HepG2 (cell line): ENCODE measurements at regions not wholly inside any gene's neighbourhood (a gene's known extent, or its start where the extent isn't known, plus 50 kb on each side); places are given as distances from the start of the nearest gene placed in this dataset.

ENCODE experiments used
- ATAC-seq: fragments of 200-7000 bp; cut with Tn5 transposase; 3 replicates; pipeline ENCODE4 v1.9.1; 2020; ENCODE audit warnings: mild to moderate bottlenecking, moderate library complexity
- BruUV-seq: library from RNA; stranded (reverse); fragments of 400-500 nt; replicated peaks from 2 replicates; lab custom pipeline; 2021; lab: Mats Ljungman, UMichigan
- CTCF ChIA-PET: fragments of 300-600 bp; formaldehyde crosslinking; extraction: SDS; loops from one replicate; lab custom pipeline; 2021; ENCODE audit warnings: low total read pairs, inconsistent platforms, low intra/inter-chr PET ratio; lab: Yijun Ruan, JAX
- POLR2A ChIA-PET: fragments of 350-600 bp; sonication (Branson Sonifier 250); formaldehyde crosslinking; loops from one replicate; lab custom pipeline; 2020; ENCODE audit warnings: antibody characterized with exemption, inconsistent platforms; lab: Yijun Ruan, JAX
- DNase-seq: peaks from one replicate; pipeline ENCODE4 v3.0.0-alpha.2; 2015; ENCODE audit warnings: low spot score
- FAIRE-seq: peaks from 3 replicates; lab custom pipeline; 2011; peaks lifted over from hg19 to GRCh38; lab: Jason Lieb, UNC
- H2AFZ ChIP-seq: one replicate; pipeline ENCODE4 v1.6.1; 2011; ENCODE audit warnings: low read length, inconsistent platforms
- H3K27ac ChIP-seq: fragments of 300-600 bp; 3 replicates; pipeline ENCODE4 v1.8.0; 2011; ENCODE audit warnings: mixed run types, mild to moderate bottlenecking, mixed read lengths, low read length, inconsistent platforms; ENCODE audit not compliant: insufficient read depth; ENCODE audit errors: extremely low read length
- H3K27me3 ChIP-seq, 2 experiments: fragments of 200-600 bp in 1 of 2; 2 replicates in 1 of 2; 3 replicates in 1 of 2; pipeline versions ENCODE4 v1.6.0 to v1.8.0; 2011; ENCODE audit warnings: low read length in 2 of 2, mild to moderate bottlenecking in 2 of 2, moderate library complexity in 2 of 2, inconsistent platforms in 1 of 2; ENCODE audit not compliant: insufficient read depth in 2 of 2, control insufficient read depth in 1 of 2
- H3K36me3 ChIP-seq, 2 experiments: fragments of 200-600 bp in 1 of 2; replicated peaks in 1 of 2; 2 replicates in 1 of 2; 3 replicates in 1 of 2; pipeline versions ENCODE4 v1.5.1 to v1.8.0; 2011; ENCODE audit warnings: low read length in 2 of 2, inconsistent platforms in 1 of 2; ENCODE audit not compliant: insufficient read depth in 2 of 2, control insufficient read depth in 1 of 2
- H3K4me1 ChIP-seq: 2 replicates; pipeline ENCODE4 v1.5.1; 2012; ENCODE audit warnings: low read length, inconsistent platforms; ENCODE audit not compliant: insufficient read depth
- H3K4me2 ChIP-seq: 2 replicates; pipeline ENCODE4 v1.6.0; 2011; ENCODE audit warnings: low read depth, low read length, inconsistent platforms
- H3K4me3 ChIP-seq, 3 experiments: fragments of 200-600 bp in 1 of 3; sonication (generic), shearing (Covaris generic) in 1 of 3; replicated peaks in 1 of 3; 2 replicates each; pipeline ENCODE4 v1.5.1; 2011 to 2016; ENCODE audit warnings: low read length in 3 of 3, inconsistent platforms in 2 of 3, low read depth in 2 of 3, mild to moderate bottlenecking in 2 of 3, control low read depth in 1 of 3, mixed read lengths in 1 of 3; ENCODE audit not compliant: insufficient read depth in 1 of 3
- H3K79me2 ChIP-seq: one replicate; pipeline ENCODE4 v1.6.1; 2011; ENCODE audit warnings: low read length, inconsistent platforms; ENCODE audit not compliant: insufficient read depth
- H3K9ac ChIP-seq: 2 replicates; pipeline ENCODE4 v1.6.0; 2011; ENCODE audit warnings: mild to moderate bottlenecking, low read depth, low read length, inconsistent platforms; ENCODE audit not compliant: insufficient read depth
- H3K9me3 ChIP-seq: 2 replicates; pipeline ENCODE4 v1.5.1; 2012; ENCODE audit warnings: mild to moderate bottlenecking, low read length
- H4K20me1 ChIP-seq: 2 replicates; pipeline ENCODE4 v1.6.0; 2011; ENCODE audit warnings: inconsistent platforms, mild to moderate bottlenecking, low read length, moderate library complexity; ENCODE audit not compliant: insufficient read depth
- ESRRA ChIP-seq: sonication (generic); formaldehyde crosslinking; IDR thresholded peaks from 2 replicates; pipeline ENCODE4 v1.5.1; 2020; ENCODE audit warnings: mild to moderate bottlenecking, low read depth, missing genetic modification reagents
- ETS1 ChIP-seq: sonication (generic); formaldehyde crosslinking; IDR thresholded peaks from 2 replicates; pipeline ENCODE4 v1.4.0; 2020; ENCODE audit warnings: missing genetic modification reagents
- MBD4 ChIP-seq: IDR thresholded peaks from 2 replicates; pipeline ENCODE4 v1.6.1; 2012; ENCODE audit warnings: low read length, inconsistent platforms, borderline replicate concordance
- NFKBIZ ChIP-seq: IDR thresholded peaks from 2 replicates; pipeline ENCODE4 v1.6.1; 2018; ENCODE audit warnings: missing genetic modification reagents, missing compliant biosample characterization
- RNF2 ChIP-seq: fragments of 450-650 bp; conservative IDR thresholded peaks from 2 replicates; pipeline ENCODE4 v1.6.1; 2016; ENCODE audit warnings: low read depth
- SKI ChIP-seq: fragments of 450-650 bp; IDR thresholded peaks from one replicate; pipeline ENCODE4 v1.6.1; 2018; ENCODE audit warnings: mild to moderate bottlenecking; ENCODE audit not compliant: partially characterized antibody
- THAP9 ChIP-seq: sonication (generic); formaldehyde crosslinking; IDR thresholded peaks from 2 replicates; pipeline ENCODE4; 2020; ENCODE audit warnings: missing genetic modification reagents, mild to moderate bottlenecking, borderline replicate concordance
- ZNF598 ChIP-seq: sonication (generic); formaldehyde crosslinking; IDR thresholded peaks from 2 replicates; pipeline ENCODE4 v1.5.1; 2020; ENCODE audit warnings: mild to moderate bottlenecking, missing genetic modification reagents, borderline replicate concordance
- ZNF724P ChIP-seq: sonication (generic); formaldehyde crosslinking; IDR thresholded peaks from 2 replicates; pipeline ENCODE4 v1.8.0; 2022; ENCODE audit warnings: missing genetic modification reagents, borderline replicate concordance
- WGBS: methylation state at CpG from one replicate; pipeline ENCODE4 v1.1.6; 2017; ENCODE audit warnings: low lambda C conversion rate; 5-methylcytosine and 5-hydroxymethylcytosine counted together
- in situ Hi-C: cut with HindIII; loops from 2 replicates; pipeline ENCODE4 v1.10.0; 2017; ENCODE audit warnings: low pct_unique_long_range_greater_than_20kb; ENCODE audit not compliant: extremely low pct_ligation_motif_present
- intact Hi-C: fragments of 100-400 bp; cut with micrococcal nuclease; formaldehyde crosslinking; loops from one replicate; pipeline ENCODE4 v1.10.0; 2022; ENCODE audit not compliant: unreplicated experiment
- TF ChIP-seq, protein P1 (sequence below): sonication (generic); formaldehyde crosslinking; IDR thresholded peaks from 2 replicates; pipeline ENCODE4 v1.4.0; 2020; ENCODE audit warnings: missing genetic modification reagents
- TF ChIP-seq, protein P2 (sequence below): sonication (generic); formaldehyde crosslinking; conservative IDR thresholded peaks from 2 replicates; pipeline ENCODE4 v1.4.0; 2020; ENCODE audit warnings: missing genetic modification reagents
- TF ChIP-seq, protein P3 (sequence below): IDR thresholded peaks from 2 replicates; pipeline ENCODE4 v1.6.1; 2016; ENCODE audit warnings: low read depth, missing genetic modification reagents, missing compliant biosample characterization

DNA sequence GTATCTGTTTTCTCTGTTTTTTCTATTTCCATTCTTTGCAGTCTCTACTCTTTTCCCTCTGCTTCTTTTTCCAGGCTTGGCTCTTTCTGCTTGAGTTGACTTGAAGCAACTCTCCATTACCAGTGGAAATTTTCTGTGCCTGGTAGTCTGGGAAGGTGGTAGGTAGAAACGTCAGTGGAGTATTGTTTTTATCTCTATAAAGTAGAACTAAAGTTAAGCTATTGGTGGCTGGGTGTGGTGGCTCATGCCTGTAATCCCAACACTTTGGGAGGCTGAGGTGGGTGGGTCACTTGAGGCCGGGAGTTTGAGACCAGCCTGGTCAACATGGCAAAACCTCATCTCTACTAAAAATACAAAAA is 438.1 kb upstream of the AR start:
- in situ Hi-C loops, result no loop called here
- Histone ChIP-seq H2AFZ (no peak overlapping the region), H3K9me3 (peaks cover 55% of the 10 kb centered on the region), H4K20me1 (no peaks in the 10 kb centered on the region), H3K9ac (no peak overlapping the region), H3K4me3 (no peak overlapping the region), H3K27me3 (no peaks in the 10 kb centered on the region), H3K27ac (no peak overlapping the region), H3K4me1 (no peaks in the 10 kb centered on the region), H3K36me3 (no peaks in the 10 kb centered on the region), H3K79me2 (no peaks in the 10 kb centered on the region), H3K4me2 (no peak overlapping the region)
- no peak for DNase-seq
- ChIA-PET CTCF (no interaction called here), POLR2A (no interaction called here)
- 44% methylated on average over 2 of the region's 2 CpGs for WGBS
- intact Hi-C loops, result no loop called here
- ATAC-seq, result no peak
- FAIRE-seq, result no peak
- no TSS peak for BruUV-seq
- TF ChIP-seq ESRRA (CRISPR knock-in tag), result no peak
- TF ChIP-seq MBD4, result no peak
- TF ChIP-seq ZNF724P (CRISPR knock-in tag), result no peak
- TF ChIP-seq THAP9 (CRISPR knock-in tag), result no peak
- TF ChIP-seq SKI, result no peak
- no peak for TF ChIP-seq NFKBIZ (CRISPR knock-in tag)
- TF ChIP-seq ZNF598 (CRISPR knock-in tag), result no peak
- TF ChIP-seq ETS1, result no peak
- TF ChIP-seq, protein P1, sequence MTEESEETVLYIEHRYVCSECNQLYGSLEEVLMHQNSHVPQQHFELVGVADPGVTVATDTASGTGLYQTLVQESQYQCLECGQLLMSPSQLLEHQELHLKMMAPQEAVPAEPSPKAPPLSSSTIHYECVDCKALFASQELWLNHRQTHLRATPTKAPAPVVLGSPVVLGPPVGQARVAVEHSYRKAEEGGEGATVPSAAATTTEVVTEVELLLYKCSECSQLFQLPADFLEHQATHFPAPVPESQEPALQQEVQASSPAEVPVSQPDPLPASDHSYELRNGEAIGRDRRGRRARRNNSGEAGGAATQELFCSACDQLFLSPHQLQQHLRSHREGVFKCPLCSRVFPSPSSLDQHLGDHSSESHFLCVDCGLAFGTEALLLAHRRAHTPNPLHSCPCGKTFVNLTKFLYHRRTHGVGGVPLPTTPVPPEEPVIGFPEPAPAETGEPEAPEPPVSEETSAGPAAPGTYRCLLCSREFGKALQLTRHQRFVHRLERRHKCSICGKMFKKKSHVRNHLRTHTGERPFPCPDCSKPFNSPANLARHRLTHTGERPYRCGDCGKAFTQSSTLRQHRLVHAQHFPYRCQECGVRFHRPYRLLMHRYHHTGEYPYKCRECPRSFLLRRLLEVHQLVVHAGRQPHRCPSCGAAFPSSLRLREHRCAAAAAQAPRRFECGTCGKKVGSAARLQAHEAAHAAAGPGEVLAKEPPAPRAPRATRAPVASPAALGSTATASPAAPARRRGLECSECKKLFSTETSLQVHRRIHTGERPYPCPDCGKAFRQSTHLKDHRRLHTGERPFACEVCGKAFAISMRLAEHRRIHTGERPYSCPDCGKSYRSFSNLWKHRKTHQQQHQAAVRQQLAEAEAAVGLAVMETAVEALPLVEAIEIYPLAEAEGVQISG (CRISPR knock-in tag), result no peak
- TF ChIP-seq RNF2, result no peak
- TF ChIP-seq, protein P2, sequence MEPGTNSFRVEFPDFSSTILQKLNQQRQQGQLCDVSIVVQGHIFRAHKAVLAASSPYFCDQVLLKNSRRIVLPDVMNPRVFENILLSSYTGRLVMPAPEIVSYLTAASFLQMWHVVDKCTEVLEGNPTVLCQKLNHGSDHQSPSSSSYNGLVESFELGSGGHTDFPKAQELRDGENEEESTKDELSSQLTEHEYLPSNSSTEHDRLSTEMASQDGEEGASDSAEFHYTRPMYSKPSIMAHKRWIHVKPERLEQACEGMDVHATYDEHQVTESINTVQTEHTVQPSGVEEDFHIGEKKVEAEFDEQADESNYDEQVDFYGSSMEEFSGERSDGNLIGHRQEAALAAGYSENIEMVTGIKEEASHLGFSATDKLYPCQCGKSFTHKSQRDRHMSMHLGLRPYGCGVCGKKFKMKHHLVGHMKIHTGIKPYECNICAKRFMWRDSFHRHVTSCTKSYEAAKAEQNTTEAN (CRISPR knock-in tag), result no peak
- TF ChIP-seq, protein P3, sequence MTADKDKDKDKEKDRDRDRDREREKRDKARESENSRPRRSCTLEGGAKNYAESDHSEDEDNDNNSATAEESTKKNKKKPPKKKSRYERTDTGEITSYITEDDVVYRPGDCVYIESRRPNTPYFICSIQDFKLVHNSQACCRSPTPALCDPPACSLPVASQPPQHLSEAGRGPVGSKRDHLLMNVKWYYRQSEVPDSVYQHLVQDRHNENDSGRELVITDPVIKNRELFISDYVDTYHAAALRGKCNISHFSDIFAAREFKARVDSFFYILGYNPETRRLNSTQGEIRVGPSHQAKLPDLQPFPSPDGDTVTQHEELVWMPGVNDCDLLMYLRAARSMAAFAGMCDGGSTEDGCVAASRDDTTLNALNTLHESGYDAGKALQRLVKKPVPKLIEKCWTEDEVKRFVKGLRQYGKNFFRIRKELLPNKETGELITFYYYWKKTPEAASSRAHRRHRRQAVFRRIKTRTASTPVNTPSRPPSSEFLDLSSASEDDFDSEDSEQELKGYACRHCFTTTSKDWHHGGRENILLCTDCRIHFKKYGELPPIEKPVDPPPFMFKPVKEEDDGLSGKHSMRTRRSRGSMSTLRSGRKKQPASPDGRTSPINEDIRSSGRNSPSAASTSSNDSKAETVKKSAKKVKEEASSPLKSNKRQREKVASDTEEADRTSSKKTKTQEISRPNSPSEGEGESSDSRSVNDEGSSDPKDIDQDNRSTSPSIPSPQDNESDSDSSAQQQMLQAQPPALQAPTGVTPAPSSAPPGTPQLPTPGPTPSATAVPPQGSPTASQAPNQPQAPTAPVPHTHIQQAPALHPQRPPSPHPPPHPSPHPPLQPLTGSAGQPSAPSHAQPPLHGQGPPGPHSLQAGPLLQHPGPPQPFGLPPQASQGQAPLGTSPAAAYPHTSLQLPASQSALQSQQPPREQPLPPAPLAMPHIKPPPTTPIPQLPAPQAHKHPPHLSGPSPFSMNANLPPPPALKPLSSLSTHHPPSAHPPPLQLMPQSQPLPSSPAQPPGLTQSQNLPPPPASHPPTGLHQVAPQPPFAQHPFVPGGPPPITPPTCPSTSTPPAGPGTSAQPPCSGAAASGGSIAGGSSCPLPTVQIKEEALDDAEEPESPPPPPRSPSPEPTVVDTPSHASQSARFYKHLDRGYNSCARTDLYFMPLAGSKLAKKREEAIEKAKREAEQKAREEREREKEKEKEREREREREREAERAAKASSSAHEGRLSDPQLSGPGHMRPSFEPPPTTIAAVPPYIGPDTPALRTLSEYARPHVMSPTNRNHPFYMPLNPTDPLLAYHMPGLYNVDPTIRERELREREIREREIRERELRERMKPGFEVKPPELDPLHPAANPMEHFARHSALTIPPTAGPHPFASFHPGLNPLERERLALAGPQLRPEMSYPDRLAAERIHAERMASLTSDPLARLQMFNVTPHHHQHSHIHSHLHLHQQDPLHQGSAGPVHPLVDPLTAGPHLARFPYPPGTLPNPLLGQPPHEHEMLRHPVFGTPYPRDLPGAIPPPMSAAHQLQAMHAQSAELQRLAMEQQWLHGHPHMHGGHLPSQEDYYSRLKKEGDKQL (CRISPR knock-in tag), result no peak
